DOHH2 (cell line): ENCODE measurements at regions not wholly inside any gene's neighbourhood (a gene's known extent, or its start where the extent isn't known, plus 50 kb on each side); places are given as distances from the start of the nearest gene placed in this dataset.

ENCODE experiments used
- CTCF ChIP-seq: fragments of 200-600 bp; sonication (generic); IDR thresholded peaks from one replicate; pipeline ENCODE4 v1.5.1; 2014; ENCODE audit warnings: antibody characterized with exemption, mild to moderate bottlenecking, low read depth, low read length; ENCODE audit not compliant: poor library complexity, severe bottlenecking
- EZH2phosphoT487 ChIP-seq: fragments of 200-600 bp; sonication (generic); IDR thresholded peaks from 2 replicates; pipeline ENCODE4 v1.6.1; 2017; ENCODE audit warnings: borderline replicate concordance, mild to moderate bottlenecking, antibody characterized with exemption, low read length, moderate library complexity, mixed read lengths

- no peak for TF ChIP-seq EZH2phosphoT487
- no peak for TF ChIP-seq CTCF
These were observed 200.1 kb downstream of the KCNJ2 start for GRCh38 chr17:70369391-70369790.
